CMK (cell line): ENCODE measurements at regions not wholly inside any gene's neighbourhood (a gene's known extent, or its start where the extent isn't known, plus 50 kb on each side); places are given as distances from the start of the nearest gene placed in this dataset.
"Not testable (repeated sequence)": the region's sequence is repeated elsewhere in the genome, so short reads cannot be mapped to it uniquely, and the experiment has no call there.

ENCODE experiments used
- DNase-seq: peaks from one replicate; pipeline ENCODE4 v3.0.0-alpha.2; 2010; ENCODE audit warnings: low read depth

DNA sequence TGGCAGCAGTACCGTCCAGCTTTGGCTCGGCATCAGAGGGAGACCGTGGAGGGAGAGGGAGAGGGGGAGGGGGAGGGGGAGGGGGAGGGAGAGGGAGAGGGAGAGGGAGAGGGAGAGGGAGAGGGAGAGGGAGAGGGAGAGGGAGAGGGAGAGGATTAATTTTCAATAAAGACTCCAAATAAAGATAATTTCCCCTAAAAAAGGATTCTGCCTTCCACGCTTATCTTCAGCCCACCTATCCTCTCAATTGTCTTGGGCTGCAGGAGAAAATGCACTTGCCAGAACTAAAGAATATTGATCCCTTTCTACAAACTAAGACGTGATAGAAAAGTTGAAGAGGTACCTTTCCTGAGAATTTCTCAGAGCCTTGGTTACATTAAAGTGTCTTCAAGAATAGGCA lies 206.9 kb upstream of the CBLB start:
- DNase-seq: not testable (repeated sequence)

GRCh38 chr3:106078635-106079034 lies 209.8 kb upstream of the CBLB start:
- no peak for DNase-seq

DNA sequence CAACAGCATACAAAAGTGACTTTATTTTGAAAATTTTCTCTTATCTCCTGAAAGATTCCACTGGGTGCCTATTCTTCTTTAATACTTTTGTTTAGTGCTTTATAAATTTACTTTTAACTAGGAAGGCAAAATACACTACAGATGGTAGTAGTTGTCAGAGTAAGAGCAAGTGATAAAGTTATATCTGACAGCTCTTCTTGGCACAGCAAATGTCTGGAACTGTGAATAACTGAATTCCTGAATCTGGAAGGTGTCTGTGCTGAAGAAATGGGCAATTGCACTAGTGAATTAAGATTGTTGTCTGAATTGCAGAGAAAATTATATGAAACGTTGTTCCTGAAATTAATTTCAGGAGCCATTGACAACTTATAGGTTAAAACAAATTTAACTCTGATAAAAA lies 213.8 kb upstream of the CBLB start:
- no peak for DNase-seq

- no peak for DNase-seq
These were observed 214.4 kb upstream of the CBLB start for GRCh38 chr3:106083207-106083606.

- no peak for DNase-seq
These were observed 215.0 kb upstream of the CBLB start for GRCh38 chr3:106083854-106084253.

GRCh38 chr3:106086038-106086437 lies 217.2 kb upstream of the CBLB start:
- DNase-seq: no peak

- no peak for DNase-seq
These were observed 217.8 kb upstream of the CBLB start for GRCh38 chr3:106086636-106087035.

DNA sequence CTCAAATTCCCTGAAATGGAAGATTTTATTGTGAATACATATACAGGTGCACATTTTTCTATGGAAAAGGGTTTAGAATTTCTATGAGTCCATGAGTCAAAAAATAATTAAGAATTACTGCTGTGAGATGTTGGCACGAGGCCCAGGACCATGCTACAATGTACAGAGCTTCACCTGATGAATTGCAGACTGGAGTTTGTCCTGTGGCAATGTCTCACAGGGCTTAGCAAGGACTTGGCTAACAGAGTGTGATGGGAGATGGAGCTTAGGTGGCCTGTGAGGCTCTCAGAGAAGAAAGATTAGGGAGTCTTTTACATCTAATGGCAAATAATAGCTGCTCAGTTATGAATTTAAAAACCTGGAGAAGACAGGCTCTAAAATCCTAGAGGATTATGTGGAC lies 219.5 kb upstream of the CBLB start:
- no peak for DNase-seq

DNA sequence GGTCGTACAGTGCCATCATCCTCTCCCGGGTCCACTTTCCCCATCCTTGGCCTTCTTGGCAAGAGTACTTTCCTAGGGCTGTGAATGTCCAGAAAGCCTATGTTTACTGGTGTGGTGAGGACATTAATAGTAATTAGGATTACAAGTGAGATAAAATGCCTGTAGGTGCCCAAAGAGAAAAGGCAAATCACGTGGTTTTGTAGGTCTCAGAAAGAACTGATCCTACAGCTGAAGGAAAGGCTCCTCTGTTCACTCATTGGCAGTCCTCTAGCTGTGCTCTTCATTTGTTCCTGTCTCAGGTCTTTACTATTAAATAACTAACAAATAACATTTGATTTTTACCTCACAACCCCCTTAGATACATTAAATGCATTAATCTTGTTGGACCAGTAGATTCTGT lies 220.1 kb upstream of the CBLB start:
- DNase-seq: no peak

DNA sequence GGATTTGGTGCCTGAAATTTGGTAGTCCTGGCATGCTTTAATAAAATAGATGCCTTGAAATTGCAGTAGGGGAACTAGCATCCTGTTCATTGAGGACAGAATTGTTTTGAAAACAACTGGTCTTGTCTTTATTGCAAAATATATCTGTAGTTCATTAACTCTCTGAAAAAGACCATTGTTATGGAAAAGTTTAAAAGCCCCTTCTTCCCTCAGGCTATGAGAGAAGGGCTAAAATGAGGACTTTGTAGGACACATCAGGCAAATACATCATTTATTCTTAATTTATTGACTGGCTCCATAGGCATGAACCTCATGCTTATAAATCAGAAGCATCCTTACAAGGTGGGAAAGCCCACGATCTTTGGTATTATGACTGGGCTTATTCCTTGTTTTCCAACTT lies 221.0 kb upstream of the CBLB start:
- DNase-seq: no peak

DNA sequence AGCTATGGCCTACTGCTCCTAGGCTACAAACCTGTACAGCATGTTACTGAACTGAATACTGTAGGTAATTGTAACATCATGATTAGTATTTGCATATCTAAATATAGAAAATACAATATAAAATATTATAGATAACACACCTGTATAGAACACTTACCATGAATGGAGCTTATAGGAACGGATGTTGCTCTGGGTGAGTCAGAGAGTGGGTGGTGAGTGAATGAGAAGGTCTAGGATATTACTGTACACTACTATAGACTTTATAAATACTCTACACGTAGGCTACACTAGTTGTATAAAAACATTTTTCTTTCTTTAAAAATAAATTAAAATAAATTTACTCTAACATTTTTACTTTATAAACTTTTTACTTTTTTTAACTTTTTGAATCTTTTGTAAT lies 224.0 kb upstream of the CBLB start:
- no peak for DNase-seq

DNA sequence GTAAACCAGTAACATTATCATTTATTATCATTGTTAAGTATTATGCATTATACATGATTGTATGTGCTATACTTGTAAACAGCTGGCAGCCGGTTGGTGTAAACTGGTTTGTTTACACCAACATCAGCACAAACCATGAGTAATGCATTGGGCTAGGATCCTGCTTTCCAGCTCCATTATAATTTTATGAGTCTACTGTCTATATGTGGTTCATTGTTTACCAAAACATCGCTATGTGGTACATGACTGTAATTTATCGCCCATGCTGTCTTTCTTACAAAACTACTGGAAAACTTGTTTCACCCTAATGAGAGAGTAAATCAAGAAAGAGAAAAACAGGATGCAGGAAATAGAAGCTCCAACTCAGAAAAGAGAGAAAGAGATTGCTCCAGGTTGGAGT lies 224.8 kb upstream of the CBLB start:
- no peak for DNase-seq

- no peak for DNase-seq
These were observed 229.1 kb upstream of the CBLB start for GRCh38 chr3:106097817-106098435.

DNA sequence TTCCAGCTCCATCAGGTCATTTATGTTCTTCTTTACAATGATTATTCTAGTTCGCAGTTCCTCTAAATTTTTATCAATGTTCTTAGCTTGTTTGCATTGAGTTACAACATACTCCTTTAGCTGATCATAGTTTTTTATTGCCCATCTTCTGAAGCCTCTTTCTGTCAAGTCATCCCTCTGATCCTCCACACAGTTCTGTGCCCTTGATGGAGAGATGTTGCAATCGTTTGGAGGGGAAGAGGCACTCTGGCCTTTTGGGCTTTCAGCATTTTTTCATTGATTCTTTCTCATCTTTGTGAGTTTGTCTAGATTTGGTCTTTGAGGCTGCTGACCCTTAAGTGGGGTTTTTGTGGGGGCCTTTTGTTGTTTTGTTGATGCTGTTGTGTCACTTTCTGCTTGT lies 234.6 kb upstream of the CBLB start:
- DNase-seq: no peak

- no peak for DNase-seq
These were observed 235.3 kb upstream of the CBLB start for GRCh38 chr3:106104078-106104477.

- no peak for DNase-seq
These were observed 240.1 kb upstream of the CBLB start for GRCh38 chr3:106108925-106109324.

- not testable (repeated sequence) for DNase-seq
These were observed 243.7 kb upstream of the CBLB start for GRCh38 chr3:106112561-106112960.

DNA sequence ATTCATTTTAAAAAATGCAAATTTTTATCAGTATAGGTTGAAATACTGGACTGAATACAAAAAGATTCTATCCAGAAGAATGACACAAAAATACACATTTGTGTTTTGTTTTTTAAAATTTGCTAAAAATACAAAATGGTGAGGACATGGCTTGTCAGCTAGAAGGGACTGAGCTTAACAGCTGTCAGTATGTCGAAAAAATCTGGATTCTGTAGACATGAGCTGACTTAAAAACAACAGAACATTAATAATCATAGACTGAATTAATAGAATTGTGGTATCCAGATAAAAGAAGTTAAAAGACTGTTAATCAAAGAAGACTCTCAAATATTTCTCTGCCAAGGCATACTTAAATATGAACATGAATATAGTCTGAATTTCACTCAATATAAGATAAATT lies 244.9 kb upstream of the CBLB start:
- DNase-seq: no peak

DNA sequence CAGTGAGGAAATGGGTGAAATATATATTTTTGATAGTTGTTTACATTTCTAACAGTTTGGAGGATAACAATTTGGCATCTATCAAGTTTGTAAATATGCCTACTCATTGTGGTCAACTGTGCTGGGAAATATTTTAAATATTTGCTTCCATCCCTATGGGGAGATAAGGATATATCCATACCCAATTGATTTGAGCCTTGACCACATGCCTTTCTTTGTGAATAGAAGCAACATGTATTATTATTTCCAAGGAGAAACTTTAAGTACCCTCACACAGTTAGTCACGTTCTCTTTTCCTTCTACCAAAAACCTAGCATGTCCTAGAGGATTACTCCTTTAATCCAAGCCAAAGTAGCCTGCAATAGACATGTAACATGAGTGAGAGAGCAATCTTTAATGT lies 245.4 kb upstream of the CBLB start:
- no peak for DNase-seq

DNA sequence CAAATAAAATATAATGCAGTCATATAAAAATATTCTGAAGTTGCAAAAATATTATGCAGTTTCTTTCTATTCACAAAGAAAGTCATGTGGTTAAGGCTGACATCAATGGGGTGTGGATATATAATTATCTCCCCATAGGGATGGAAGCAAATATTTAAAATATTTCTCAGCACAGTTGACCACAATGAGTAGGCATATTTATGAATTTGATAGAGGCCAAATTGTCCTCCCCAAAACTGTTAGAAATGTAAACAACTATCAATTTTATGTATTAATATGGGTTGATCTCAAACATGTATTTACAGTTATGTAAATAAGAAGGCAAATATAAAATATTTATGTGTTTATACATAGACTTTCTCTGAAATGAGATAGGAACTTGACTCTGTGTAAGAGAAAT lies 246.0 kb upstream of the CBLB start:
- DNase-seq: no peak

DNA sequence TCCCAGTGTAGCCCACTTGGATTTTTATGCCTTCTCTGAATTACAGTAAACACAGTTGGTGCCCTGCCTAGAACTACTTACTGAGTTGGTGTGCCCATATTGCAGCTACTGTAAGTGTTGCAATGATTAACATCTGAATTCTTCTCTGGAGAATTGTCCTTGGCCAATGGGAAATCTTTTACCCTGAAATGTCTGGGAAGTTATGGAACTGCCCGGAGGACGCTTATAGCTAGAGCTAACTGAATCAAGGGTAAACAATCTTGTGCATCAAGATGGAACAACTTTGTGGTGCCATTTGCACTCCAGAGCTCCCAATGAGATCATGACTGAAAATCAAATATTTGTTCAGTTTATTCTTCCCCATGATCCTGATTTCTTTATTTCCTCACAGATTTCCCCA lies 246.7 kb upstream of the CBLB start:
- no peak for DNase-seq

DNA sequence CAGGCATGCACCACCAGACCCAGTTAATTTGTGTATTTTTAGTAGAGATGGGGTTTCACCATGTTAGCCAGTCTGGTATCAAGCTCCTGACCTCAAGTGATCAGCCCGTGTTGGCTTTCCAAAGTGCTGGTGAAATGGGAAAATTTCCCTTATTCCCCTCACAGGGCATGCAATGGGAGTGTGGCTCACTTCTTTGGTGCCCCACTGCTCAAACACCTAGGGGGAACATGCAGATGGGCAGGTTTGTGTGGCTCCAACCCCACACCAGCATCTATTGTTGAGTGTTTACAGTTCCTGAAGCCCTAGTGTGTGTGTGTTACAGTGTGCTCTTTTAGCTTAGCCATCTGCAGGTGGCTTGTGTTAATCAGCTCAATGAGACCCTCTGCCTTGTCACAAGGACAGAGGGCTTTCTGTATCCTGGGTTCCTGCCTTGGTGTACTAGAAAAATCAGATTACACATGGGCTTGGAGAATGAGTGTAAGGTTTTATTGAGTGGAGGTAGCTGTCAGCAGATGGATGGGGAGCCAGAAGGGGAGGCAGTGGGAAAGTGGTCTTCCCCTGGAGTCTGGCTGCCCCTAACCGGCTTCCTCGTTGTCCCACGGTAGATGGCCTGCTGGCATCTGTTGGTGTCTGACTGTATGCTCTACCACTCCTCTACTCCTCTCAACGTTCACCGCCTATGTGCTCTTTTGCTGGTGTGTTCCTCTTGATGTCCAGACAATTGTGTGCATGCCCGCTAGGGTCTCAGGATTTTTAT lies 248.1 kb upstream of the CBLB start:
- DNase-seq: no peak

DNA sequence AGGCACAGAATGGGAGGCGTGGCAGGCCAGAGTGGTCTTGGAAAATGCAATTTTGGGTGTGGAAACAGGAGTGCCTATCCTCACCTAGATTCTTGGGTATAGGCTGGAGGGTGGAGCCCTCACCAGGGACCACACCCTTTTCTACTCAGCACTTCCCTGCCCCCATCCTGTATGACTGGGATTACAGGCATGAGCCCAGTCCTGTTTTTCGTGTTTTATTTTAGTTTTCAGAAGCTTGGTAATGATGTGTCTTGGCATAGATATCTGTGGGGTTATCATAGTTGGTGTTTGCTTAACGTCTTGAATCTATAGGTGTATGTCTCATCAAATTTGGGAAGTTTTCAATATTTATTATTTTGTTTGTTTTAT lies 248.7 kb upstream of the CBLB start:
- no peak for DNase-seq

- no peak for DNase-seq
These were observed 250.8 kb upstream of the CBLB start for GRCh38 chr3:106119614-106120082.
